Activated T-helper 1 cell treated with anti-CD3 and anti-CD28 coated beads, Interleukin-2, amount 50 U/mL, for 16 hours (primary cell): ENCODE measurements at regions not wholly inside any gene's neighbourhood (a gene's known extent, or its start where the extent isn't known, plus 50 kb on each side); places are given as distances from the start of the nearest gene placed in this dataset.
"Not testable (repeated sequence)": the region's sequence is repeated elsewhere in the genome, so short reads cannot be mapped to it uniquely, and the experiment has no call there.

Experiments
- DNase-seq, 2 donors: peaks; one replicate each; pipeline ENCODE4 v3.0.0-alpha.2; 2020; ENCODE audit warnings: low read depth in 1 of 2, low spot score in 1 of 2

- DNase-seq, result no peak
These were observed 107.8 kb upstream of the COPS8 start for GRCh38 chr2:236977852-236978398.

GRCh38 chr2:236979664-236980063 lies 106.0 kb upstream of the COPS8 start:
- no peak for DNase-seq

- DNase-seq, result no peak
These were observed 104.7 kb upstream of the COPS8 start for GRCh38 chr2:236980961-236981360.

GRCh38 chr2:236981701-236982485 lies 103.8 kb upstream of the COPS8 start:
- no peak for DNase-seq

GRCh38 chr2:236982693-236983455 lies 102.8 kb upstream of the COPS8 start:
- no peak for DNase-seq

DNA sequence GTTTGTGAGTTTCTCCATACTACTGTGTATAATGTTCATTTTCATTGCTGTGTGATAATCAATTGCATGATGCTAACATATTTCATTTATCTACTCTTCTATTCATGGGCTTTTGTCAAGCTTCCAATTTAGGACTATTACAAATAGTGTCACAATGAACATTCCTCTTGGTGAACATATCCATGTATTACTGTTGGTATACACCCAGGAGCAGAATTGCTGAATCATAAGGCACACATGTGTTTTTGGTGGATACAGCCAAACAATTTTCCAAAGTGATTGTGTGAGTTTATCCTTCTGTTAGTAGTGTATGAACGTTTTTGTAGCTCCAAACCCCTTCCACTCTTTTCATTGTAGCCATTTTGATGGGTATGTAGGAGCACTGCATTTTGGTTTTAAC lies 101.6 kb upstream of the COPS8 start:
- DNase-seq, result no peak

- DNase-seq, result no peak
These were observed 99.8 kb upstream of the COPS8 start for GRCh38 chr2:236985761-236986339.

- no peak for DNase-seq
These were observed 99.0 kb upstream of the COPS8 start for GRCh38 chr2:236986524-236987330.

DNA sequence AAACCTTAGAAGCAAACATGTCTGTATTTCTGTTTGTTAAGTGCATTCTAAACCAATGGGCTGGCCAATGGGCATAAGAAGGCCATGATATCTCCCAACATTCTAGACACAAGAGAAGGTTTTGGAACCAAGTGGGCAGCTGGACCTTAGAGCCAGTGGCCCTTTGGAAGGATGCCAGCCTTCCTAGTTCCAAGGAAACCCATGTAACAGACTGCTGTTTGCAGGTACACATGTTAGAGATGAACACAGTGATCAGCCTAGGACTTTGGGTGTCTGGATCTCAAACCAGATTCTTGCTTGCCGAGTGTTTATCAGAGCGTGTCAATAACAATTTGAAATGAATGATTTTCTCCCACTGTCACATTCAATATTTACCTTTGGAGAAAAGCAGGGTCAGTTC lies 97.5 kb upstream of the COPS8 start:
- no peak for DNase-seq

- DNase-seq, result no peak
These were observed 96.7 kb upstream of the COPS8 start for GRCh38 chr2:236988690-236989624.

DNA sequence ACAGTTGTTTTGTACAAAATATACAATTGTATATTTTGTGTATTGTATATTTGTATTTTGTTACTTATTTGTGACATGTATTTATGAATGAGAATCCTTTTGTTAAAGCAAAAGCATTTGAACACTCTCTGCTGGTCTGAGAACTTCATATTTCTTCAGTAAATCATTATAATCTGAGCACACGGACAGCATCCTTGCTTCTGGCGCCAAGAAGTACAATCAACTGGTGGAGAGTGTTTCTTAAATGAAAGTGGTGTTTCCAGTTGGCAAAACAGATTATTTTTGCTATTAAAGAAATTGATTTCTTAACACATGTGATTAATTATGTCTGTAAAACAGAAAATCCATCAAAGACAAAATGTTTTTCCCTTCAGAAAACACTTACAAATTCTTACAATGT lies 95.1 kb upstream of the COPS8 start:
- DNase-seq, result no peak

GRCh38 chr2:236991874-236992273 lies 93.8 kb upstream of the COPS8 start:
- DNase-seq, result no peak

GRCh38 chr2:236993286-236993685 lies 92.4 kb upstream of the COPS8 start:
- no peak for DNase-seq

GRCh38 chr2:236994361-236994760 lies 91.3 kb upstream of the COPS8 start:
- DNase-seq, result no peak

DNA sequence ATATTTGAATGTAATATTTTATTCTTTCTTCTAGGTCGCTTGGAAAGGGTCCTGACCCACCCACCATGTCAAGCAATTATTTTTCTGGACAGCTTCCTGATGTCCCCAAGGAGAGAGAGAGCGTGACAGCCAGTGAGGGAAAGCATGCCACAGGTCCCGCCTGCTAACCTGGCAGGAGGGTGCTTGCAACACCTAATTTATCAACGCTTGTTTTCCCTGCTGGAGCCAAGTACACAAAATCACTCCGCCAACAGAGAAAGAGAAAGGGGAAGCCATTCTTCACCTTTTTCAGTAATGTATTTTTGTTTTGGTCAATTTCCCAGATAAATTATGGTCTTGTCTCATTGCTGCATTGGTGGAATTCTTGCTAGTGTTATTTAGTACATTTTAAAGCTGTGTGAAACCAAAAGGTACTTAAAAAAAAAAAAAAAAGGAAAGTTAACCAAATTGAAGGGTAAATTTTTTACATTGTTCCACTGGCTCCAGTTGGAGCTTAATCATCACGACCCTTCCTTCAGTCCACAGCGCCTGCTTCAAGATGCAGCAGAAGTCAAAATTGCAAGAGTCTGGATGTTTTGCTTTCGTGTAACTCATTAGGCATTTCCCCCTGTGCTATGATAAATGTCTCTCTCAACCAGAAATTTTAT lies 88.5 kb upstream of the COPS8 start:
- no peak for DNase-seq

DNA sequence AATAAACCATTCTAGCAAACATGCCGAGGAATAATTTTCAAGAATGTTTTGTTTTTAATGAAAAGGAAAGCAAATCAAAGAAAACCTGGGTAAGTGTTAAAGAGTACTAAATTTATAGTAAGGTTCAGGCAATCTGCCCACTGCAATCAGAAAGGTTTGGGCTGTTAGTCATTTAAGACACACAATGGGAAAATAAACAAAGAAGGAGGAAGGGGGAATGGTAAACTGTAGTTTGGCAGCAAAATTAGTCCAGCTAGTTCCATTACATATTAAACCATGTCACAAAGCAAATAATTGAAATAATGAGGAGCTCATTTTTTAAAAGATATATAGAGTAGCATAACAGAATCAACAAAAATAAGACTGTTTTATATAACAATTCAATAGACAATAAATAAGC lies 87.5 kb upstream of the COPS8 start:
- no peak for DNase-seq

- no peak for DNase-seq
These were observed 86.9 kb upstream of the COPS8 start for GRCh38 chr2:236998758-236999157.

DNA sequence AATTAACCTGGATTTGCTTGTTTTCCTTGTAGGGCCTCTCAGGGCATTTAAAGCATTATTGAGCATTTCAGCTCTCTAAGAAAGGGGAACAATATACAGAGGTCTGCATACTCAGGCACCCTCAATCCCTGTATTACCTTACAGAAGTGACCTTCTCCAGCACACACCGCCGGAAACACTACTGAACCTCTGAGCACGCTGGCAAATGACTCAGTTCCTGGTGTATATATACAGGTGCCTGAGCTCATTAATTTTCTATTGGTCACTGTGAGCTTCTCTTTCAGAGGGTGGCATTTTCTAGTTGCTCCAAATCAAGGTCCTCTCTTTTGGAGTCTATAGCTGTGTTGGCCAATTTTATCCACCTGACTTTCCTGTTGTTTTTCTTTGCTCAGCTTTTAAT lies 85.2 kb upstream of the COPS8 start:
- no peak for DNase-seq

GRCh38 chr2:237005341-237005740 lies 80.3 kb upstream of the COPS8 start:
- DNase-seq, result not testable (repeated sequence)
